HL-60 (cell line): ENCODE measurements at regions not wholly inside any gene's neighbourhood (a gene's known extent, or its start where the extent isn't known, plus 50 kb on each side); places are given as distances from the start of the nearest gene placed in this dataset.

Source experiments
- DNase-seq, 2 experiments: peaks; one replicate each; pipeline ENCODE4 v3.0.0-alpha.2; 2010 to 2020; ENCODE audit warnings: low read depth in 1 of 2, low spot score in 1 of 2
- H3K27ac ChIP-seq: fragments of 250-450 bp; sonication (Bioruptor Pico); replicated peaks from 2 replicates; pipeline ENCODE4 v1.5.1; 2020; ENCODE audit warnings: mild to moderate bottlenecking, moderate library complexity
- H3K27me3 ChIP-seq: fragments of 250-450 bp; sonication (Bioruptor Pico); 2 replicates; pipeline ENCODE4 v1.5.1; 2021; ENCODE audit warnings: mild to moderate bottlenecking, moderate library complexity; ENCODE audit not compliant: insufficient read depth, poor library complexity, severe bottlenecking
- H3K4me3 ChIP-seq: replicated peaks from 2 replicates; pipeline ENCODE4 v1.5.1; 2011; ENCODE audit warnings: mild to moderate bottlenecking, control low read depth, low read length; ENCODE audit not compliant: insufficient read depth
- GABPA ChIP-seq: IDR thresholded peaks from 2 replicates; pipeline ENCODE4 v1.6.1; 2012; ENCODE audit warnings: low read depth
- POLR2AphosphoS5 ChIP-seq: IDR thresholded peaks from 2 replicates; pipeline ENCODE4 v1.6.1; 2012; ENCODE audit warnings: low read depth
- SPI1 ChIP-seq: IDR thresholded peaks from 2 replicates; pipeline ENCODE4 v1.6.1; 2012; ENCODE audit warnings: low read depth, mild to moderate bottlenecking, borderline replicate concordance
- TF ChIP-seq, protein P1 (sequence below): IDR thresholded peaks from one replicate; pipeline ENCODE4 v1.5.1; 2011; ENCODE audit warnings: low read length, control low read depth, inconsistent platforms; ENCODE audit not compliant: insufficient read depth
- TF ChIP-seq, protein P2 (sequence below): IDR thresholded peaks from 2 replicates; pipeline ENCODE4 v1.6.1; 2012; ENCODE audit warnings: low read depth; ENCODE audit not compliant: insufficient replicate concordance

DNA sequence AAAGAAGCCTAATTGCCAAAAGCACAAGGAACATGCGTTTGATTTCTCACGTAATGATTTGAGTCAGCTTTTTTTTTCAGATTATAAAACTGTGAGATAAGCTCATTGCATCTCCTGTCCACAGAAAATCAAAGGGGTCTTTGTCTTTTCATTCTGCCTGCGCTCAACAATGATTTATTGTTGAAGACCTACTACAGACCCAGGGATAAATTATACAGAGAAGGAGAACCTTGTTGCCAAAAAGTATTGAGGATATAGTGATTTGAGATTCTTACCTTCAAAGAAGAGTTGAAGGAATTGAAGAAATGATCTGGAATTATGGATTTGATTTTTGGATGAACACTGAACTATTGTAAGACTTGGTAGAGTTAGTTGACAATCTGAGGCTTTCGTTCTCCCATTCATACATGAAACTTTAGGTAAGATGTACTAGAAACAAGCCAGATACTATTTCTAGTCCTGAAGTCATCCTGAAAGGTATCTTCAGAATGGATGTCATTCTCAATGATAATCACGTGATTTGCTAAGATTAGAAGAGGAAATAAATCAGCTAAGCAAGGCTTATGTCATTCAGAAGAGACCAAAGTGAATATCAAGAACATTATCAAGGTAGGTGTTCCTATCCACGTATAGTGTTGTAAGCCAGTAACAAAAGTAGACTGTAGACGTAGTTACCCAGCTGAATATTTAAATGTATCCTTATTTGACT is 71.1 kb upstream of the SCOC start:
- TF ChIP-seq GABPA = no peak
- no peak for TF ChIP-seq POLR2AphosphoS5
- TF ChIP-seq, protein P1, sequence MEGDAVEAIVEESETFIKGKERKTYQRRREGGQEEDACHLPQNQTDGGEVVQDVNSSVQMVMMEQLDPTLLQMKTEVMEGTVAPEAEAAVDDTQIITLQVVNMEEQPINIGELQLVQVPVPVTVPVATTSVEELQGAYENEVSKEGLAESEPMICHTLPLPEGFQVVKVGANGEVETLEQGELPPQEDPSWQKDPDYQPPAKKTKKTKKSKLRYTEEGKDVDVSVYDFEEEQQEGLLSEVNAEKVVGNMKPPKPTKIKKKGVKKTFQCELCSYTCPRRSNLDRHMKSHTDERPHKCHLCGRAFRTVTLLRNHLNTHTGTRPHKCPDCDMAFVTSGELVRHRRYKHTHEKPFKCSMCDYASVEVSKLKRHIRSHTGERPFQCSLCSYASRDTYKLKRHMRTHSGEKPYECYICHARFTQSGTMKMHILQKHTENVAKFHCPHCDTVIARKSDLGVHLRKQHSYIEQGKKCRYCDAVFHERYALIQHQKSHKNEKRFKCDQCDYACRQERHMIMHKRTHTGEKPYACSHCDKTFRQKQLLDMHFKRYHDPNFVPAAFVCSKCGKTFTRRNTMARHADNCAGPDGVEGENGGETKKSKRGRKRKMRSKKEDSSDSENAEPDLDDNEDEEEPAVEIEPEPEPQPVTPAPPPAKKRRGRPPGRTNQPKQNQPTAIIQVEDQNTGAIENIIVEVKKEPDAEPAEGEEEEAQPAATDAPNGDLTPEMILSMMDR = no peak
- TF ChIP-seq, protein P2, sequence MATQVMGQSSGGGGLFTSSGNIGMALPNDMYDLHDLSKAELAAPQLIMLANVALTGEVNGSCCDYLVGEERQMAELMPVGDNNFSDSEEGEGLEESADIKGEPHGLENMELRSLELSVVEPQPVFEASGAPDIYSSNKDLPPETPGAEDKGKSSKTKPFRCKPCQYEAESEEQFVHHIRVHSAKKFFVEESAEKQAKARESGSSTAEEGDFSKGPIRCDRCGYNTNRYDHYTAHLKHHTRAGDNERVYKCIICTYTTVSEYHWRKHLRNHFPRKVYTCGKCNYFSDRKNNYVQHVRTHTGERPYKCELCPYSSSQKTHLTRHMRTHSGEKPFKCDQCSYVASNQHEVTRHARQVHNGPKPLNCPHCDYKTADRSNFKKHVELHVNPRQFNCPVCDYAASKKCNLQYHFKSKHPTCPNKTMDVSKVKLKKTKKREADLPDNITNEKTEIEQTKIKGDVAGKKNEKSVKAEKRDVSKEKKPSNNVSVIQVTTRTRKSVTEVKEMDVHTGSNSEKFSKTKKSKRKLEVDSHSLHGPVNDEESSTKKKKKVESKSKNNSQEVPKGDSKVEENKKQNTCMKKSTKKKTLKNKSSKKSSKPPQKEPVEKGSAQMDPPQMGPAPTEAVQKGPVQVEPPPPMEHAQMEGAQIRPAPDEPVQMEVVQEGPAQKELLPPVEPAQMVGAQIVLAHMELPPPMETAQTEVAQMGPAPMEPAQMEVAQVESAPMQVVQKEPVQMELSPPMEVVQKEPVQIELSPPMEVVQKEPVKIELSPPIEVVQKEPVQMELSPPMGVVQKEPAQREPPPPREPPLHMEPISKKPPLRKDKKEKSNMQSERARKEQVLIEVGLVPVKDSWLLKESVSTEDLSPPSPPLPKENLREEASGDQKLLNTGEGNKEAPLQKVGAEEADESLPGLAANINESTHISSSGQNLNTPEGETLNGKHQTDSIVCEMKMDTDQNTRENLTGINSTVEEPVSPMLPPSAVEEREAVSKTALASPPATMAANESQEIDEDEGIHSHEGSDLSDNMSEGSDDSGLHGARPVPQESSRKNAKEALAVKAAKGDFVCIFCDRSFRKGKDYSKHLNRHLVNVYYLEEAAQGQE = no peak
- no peak for TF ChIP-seq SPI1
- Histone ChIP-seq H3K4me3 (no peak overlapping the region), H3K27ac (no peak overlapping the region), H3K27me3 (no peaks in the 10 kb centered on the region)
- no peak for DNase-seq

DNA sequence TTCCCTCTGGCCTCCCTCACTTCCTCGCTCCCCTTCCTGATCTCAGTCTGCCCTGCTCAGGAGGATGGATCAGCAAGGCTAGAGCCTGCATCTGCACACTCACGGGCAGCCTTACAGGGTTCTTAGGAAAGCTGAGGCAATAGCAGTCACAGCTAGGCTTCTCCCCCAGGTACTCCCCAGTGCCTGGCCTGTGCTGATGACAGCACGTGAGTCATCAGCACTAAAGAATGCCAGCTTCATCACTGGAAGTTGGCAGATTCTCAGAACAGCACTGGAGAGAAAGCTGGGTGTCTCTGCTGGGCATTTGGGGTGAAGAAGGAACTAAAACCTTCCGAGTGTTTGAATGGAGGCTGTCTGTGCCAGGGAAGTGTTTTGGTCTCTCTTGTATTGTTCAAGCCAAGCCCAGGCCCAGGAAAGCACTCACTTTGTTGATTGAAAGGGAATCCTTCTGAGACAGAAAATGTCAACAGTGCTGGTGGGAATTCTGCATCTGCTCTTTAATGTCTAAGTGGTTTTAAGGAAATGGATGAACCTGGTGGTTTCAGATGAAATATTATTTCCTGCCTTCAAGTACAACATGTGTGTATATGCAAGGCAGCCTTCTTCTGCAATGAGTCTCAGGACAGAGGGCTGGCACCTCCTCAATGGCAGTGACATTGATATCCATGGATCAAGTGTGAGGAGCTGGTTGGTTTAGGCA is 73.0 kb upstream of the SCOC start:
- Histone ChIP-seq H3K4me3 (no peak overlapping the region), H3K27me3 (no peaks in the 10 kb centered on the region), H3K27ac (no peak overlapping the region)
- no peak for DNase-seq
- TF ChIP-seq, protein P1 = no peak
- TF ChIP-seq POLR2AphosphoS5 = no peak
- TF ChIP-seq, protein P2 = no peak
- no peak for TF ChIP-seq GABPA
- no peak for TF ChIP-seq SPI1

DNA sequence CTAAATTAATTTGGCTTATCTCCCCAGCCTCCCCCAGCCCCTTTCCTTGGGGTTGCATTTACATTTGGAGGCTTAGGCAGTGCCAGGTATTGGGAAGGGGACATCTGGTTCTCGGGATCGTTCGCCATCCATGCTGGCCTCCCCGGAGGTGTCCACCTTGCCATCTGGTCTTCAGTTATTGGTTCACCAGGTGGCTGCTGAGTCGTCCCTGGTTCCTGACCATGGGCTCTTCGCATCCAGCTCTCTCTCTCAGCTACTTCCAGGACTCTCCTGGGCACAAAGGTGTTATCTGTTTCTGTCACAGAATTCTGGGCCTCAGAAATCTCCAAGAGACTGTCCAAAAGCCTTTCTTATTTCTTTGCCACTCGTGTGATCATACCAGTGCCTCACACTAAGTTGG is 75.4 kb upstream of the SCOC start:
- no peak for TF ChIP-seq GABPA
- TF ChIP-seq, protein P2 = no peak
- TF ChIP-seq SPI1 = no peak
- no peak for DNase-seq
- Histone ChIP-seq H3K27me3 (no peaks in the 10 kb centered on the region), H3K27ac (no peak overlapping the region), H3K4me3 (no peak overlapping the region)
